Astrocyte (in vitro differentiated cells and primary cell): ENCODE measurements at regions not wholly inside any gene's neighbourhood (a gene's known extent, or its start where the extent isn't known, plus 50 kb on each side); places are given as distances from the start of the nearest gene placed in this dataset.

ENCODE experiments used
- DNase-seq: peaks from one replicate; pipeline ENCODE4 v3.0.0-alpha.2; 2010; ENCODE audit warnings: low read depth
- FAIRE-seq: peaks from 2 replicates; lab custom pipeline; 2011; peaks lifted over from hg19 to GRCh38; lab: Jason Lieb, UNC
- H2AFZ ChIP-seq: 2 replicates; pipeline ENCODE4 v1.6.0; 2012; ENCODE audit warnings: low read depth, low read length, inconsistent platforms
- H3K27ac ChIP-seq: 2 replicates; pipeline ENCODE4 v1.5.1; 2011; ENCODE audit warnings: low read depth, low read length, inconsistent platforms
- H3K27me3 ChIP-seq: 2 replicates; pipeline ENCODE4 v1.6.0; 2011; ENCODE audit warnings: low read length, inconsistent platforms; ENCODE audit not compliant: insufficient read depth
- H3K36me3 ChIP-seq: 2 replicates; pipeline ENCODE4 v1.5.1; 2011; ENCODE audit warnings: low read length, inconsistent platforms; ENCODE audit not compliant: insufficient read depth
- H3K4me1 ChIP-seq: 2 replicates; pipeline ENCODE4 v1.5.1; 2011; ENCODE audit warnings: low read length, inconsistent platforms; ENCODE audit not compliant: insufficient read depth
- H3K4me2 ChIP-seq: 2 replicates; pipeline ENCODE4 v1.6.0; 2012; ENCODE audit warnings: low read length, inconsistent platforms
- H3K4me3 ChIP-seq: 2 replicates; pipeline ENCODE4 v1.5.1; 2011; ENCODE audit warnings: low read depth, mild to moderate bottlenecking, low read length, inconsistent platforms; ENCODE audit not compliant: insufficient read depth
- H3K79me2 ChIP-seq: 2 replicates; pipeline ENCODE4 v1.6.0; 2012; ENCODE audit warnings: mild to moderate bottlenecking, low read length, inconsistent platforms; ENCODE audit not compliant: insufficient read depth
- H3K9ac ChIP-seq: 2 replicates; pipeline ENCODE4 v1.6.0; 2012; ENCODE audit warnings: mild to moderate bottlenecking, low read length, inconsistent platforms
- H3K9me3 ChIP-seq: 2 replicates; pipeline ENCODE4 v1.5.1; 2012; ENCODE audit warnings: low read depth, mild to moderate bottlenecking, low read length, inconsistent platforms; ENCODE audit not compliant: insufficient read depth
- H4K20me1 ChIP-seq: 2 replicates; pipeline ENCODE4 v1.6.0; 2012; ENCODE audit warnings: low read length, inconsistent platforms; ENCODE audit not compliant: insufficient read depth
- H3K27ac Mint-ChIP-seq: one replicate; pipeline ENCODE4 v1.8.0; 2021; ENCODE audit warnings: mild to moderate bottlenecking, mixed read lengths; ENCODE audit not compliant: unreplicated experiment
- H3K27me3 Mint-ChIP-seq: one replicate; pipeline ENCODE4 v1.8.0; 2021; ENCODE audit warnings: low read depth, mixed read lengths; ENCODE audit not compliant: unreplicated experiment
- H3K36me3 Mint-ChIP-seq: one replicate; pipeline ENCODE4 v1.8.0; 2021; ENCODE audit warnings: low read depth, mixed read lengths; ENCODE audit not compliant: unreplicated experiment
- H3K4me1 Mint-ChIP-seq: one replicate; pipeline ENCODE4 v1.8.0; 2021; ENCODE audit warnings: low read depth, mixed read lengths; ENCODE audit not compliant: unreplicated experiment
- H3K4me3 Mint-ChIP-seq: one replicate; pipeline ENCODE4 v1.8.0; 2021; ENCODE audit warnings: mild to moderate bottlenecking, moderate library complexity, mixed read lengths; ENCODE audit not compliant: unreplicated experiment
- H3K9me3 Mint-ChIP-seq: one replicate; pipeline ENCODE4 v1.8.0; 2021; ENCODE audit warnings: mild to moderate bottlenecking, mixed read lengths; ENCODE audit not compliant: unreplicated experiment
- EZH2 ChIP-seq: IDR thresholded peaks from 2 replicates; pipeline ENCODE4 v1.6.1; 2012; ENCODE audit warnings: mild to moderate bottlenecking, low read length, inconsistent platforms; ENCODE audit not compliant: insufficient read depth
- TF ChIP-seq, protein P1 (sequence below): IDR thresholded peaks from 2 replicates; pipeline ENCODE4 v1.5.1; 2011; ENCODE audit warnings: low read depth, mild to moderate bottlenecking, inconsistent platforms, low read length, moderate library complexity; ENCODE audit not compliant: insufficient read depth

DNA sequence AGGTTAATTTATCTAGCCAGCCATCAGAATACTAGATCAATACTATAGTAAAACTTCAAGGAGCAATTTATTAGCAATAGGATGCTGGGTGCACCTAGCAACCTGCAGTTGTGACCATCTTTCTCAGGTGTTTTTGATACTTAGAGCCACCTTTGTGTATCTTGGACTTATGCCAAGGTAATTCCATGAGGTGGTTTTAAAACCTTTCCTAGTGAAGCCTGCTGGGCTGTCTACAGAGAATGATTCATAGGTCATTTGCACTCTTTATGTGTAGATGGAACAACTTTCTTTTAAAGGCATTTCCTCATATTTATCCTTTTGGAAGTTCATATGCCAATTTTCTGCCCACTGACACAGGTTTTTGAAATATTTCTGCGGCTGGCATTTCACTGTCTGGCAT is 1030.1 kb upstream of the POU3F3 start:
- FAIRE-seq: no peak
- Histone ChIP-seq H3K9me3 (no peaks in the 10 kb centered on the region), H3K27me3 (no peaks in the 10 kb centered on the region), H3K4me3 (no peak overlapping the region), H3K79me2 (no peaks in the 10 kb centered on the region), H3K4me1 (no peaks in the 10 kb centered on the region), H3K4me2 (no peak overlapping the region), H3K27ac (no peak overlapping the region), H2AFZ (no peak overlapping the region), H4K20me1 (no peaks in the 10 kb centered on the region), H3K36me3 (no peaks in the 10 kb centered on the region), H3K9ac (no peak overlapping the region)
- Mint-ChIP-seq H3K27ac (no peak overlapping the region), H3K4me3 (no peak overlapping the region), H3K27me3 (no peaks in the 10 kb centered on the region), H3K36me3 (no peaks in the 10 kb centered on the region), H3K9me3 (peaks cover 2% of the 10 kb centered on the region), H3K4me1 (peaks cover 9% of the 10 kb centered on the region)
- TF ChIP-seq, protein P1, sequence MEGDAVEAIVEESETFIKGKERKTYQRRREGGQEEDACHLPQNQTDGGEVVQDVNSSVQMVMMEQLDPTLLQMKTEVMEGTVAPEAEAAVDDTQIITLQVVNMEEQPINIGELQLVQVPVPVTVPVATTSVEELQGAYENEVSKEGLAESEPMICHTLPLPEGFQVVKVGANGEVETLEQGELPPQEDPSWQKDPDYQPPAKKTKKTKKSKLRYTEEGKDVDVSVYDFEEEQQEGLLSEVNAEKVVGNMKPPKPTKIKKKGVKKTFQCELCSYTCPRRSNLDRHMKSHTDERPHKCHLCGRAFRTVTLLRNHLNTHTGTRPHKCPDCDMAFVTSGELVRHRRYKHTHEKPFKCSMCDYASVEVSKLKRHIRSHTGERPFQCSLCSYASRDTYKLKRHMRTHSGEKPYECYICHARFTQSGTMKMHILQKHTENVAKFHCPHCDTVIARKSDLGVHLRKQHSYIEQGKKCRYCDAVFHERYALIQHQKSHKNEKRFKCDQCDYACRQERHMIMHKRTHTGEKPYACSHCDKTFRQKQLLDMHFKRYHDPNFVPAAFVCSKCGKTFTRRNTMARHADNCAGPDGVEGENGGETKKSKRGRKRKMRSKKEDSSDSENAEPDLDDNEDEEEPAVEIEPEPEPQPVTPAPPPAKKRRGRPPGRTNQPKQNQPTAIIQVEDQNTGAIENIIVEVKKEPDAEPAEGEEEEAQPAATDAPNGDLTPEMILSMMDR: no peak
- TF ChIP-seq EZH2: no peak
- no peak for DNase-seq

DNA sequence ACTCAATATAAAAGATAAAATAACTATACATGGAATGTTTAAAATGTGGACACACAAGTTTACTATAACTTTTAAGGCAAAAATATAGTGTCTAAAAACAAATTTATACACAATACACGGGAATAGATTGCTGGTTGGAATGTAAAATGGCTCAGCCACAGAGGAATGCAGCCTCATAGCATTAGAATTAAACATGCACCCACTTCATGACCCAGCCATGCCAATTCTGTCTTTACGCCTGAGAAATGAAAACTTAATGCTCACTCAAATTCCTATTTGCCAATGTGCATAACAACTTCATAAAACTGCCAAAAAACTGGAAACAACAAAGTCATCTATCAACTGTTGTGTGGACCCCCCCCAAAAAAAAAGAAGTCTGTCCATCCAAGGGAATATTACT is 1006.6 kb upstream of the POU3F3 start:
- H3K4me1 Mint-ChIP-seq: peaks cover 6% of the 10 kb centered on the region
- H3K27me3 Mint-ChIP-seq: no peaks in the 10 kb centered on the region
- Histone ChIP-seq H2AFZ (no peak overlapping the region), H3K9me3 (no peaks in the 10 kb centered on the region), H3K4me2 (no peak overlapping the region), H3K36me3 (no peaks in the 10 kb centered on the region), H3K79me2 (no peaks in the 10 kb centered on the region), H3K27ac (no peak overlapping the region), H3K27me3 (no peaks in the 10 kb centered on the region), H3K4me1 (no peaks in the 10 kb centered on the region), H3K9ac (no peak overlapping the region), H3K4me3 (no peak overlapping the region), H4K20me1 (no peaks in the 10 kb centered on the region)
- no peak for FAIRE-seq
- H3K36me3 Mint-ChIP-seq: no peaks in the 10 kb centered on the region
- H3K27ac Mint-ChIP-seq: peak overlapping the region; percentile 72
- peak; percentile 39 for DNase-seq
- H3K9me3 Mint-ChIP-seq: peaks cover 3% of the 10 kb centered on the region
- no peak for TF ChIP-seq EZH2
- TF ChIP-seq, protein P1: no peak
- no peak overlapping the region for H3K4me3 Mint-ChIP-seq

DNA sequence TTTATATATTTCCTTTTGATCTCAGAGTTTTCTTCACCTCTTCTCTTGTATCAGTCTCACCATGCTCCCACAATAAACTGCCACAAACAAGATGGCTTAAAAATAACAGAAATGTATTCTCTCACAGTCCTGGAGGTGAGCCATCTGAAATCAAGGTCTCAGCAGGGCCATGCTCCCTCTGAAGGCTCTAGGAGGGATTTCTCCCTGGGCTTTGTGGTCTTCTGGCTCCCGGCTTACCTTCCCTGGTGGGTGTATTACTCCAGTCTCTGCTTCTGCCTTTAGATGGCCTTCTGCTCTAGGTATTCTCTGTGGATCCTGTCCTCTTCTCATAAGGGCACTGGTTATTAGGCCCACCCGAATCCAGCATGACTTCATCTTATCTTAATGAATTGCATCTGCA is 994.7 kb upstream of the POU3F3 start:
- Mint-ChIP-seq H3K27me3 (no peaks in the 10 kb centered on the region), H3K4me1 (no peaks in the 10 kb centered on the region), H3K27ac (no peak overlapping the region), H3K9me3 (no peaks in the 10 kb centered on the region), H3K36me3 (no peaks in the 10 kb centered on the region), H3K4me3 (no peak overlapping the region)
- no peaks in the 10 kb centered on the region for H3K9me3 ChIP-seq
- H2AFZ ChIP-seq: no peak overlapping the region
- FAIRE-seq (no peak), DNase-seq (no peak)
- no peaks in the 10 kb centered on the region for H3K4me1 ChIP-seq
- no peaks in the 10 kb centered on the region for H3K27me3 ChIP-seq
- no peak overlapping the region for H3K27ac ChIP-seq
- H3K9ac ChIP-seq: no peak overlapping the region
- no peaks in the 10 kb centered on the region for H4K20me1 ChIP-seq
- no peaks in the 10 kb centered on the region for H3K36me3 ChIP-seq
- H3K79me2 ChIP-seq: no peaks in the 10 kb centered on the region
- H3K4me3 ChIP-seq: no peak overlapping the region
- TF ChIP-seq, protein P1: no peak
- no peak for TF ChIP-seq EZH2
- no peak overlapping the region for H3K4me2 ChIP-seq
